CD4-positive, alpha-beta T cell treated with Interleukin-4 for 4 hours (primary cell): ENCODE measurements at regions not wholly inside any gene's neighbourhood (a gene's known extent, or its start where the extent isn't known, plus 50 kb on each side); places are given as distances from the start of the nearest gene placed in this dataset.
"Not testable (repeated sequence)": the region's sequence is repeated elsewhere in the genome, so short reads cannot be mapped to it uniquely, and the experiment has no call there.

Source experiments
- DNase-seq: peaks from one replicate; pipeline ENCODE4 v3.0.0-alpha.2; 2020

DNA sequence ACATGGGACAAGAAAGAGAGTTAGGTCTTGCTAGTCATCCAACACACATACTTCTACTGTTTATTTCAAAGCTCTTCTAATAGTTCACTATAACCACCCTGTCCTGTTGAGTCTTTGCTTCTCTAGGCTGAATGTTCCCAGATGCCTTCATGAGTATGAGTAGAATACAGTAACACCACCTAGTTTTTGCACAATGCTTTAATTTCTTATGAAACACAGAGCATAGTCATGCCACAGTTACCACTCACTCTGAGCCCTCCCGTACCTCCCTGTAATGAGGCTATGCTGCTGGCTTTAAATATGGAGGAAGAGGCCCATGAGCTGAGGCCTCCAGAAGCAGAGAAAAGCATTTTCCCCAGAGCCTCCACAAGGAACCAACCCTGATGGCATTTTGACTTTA is 75.0 kb upstream of the SLC1A3 start:
- DNase-seq: no peak

DNA sequence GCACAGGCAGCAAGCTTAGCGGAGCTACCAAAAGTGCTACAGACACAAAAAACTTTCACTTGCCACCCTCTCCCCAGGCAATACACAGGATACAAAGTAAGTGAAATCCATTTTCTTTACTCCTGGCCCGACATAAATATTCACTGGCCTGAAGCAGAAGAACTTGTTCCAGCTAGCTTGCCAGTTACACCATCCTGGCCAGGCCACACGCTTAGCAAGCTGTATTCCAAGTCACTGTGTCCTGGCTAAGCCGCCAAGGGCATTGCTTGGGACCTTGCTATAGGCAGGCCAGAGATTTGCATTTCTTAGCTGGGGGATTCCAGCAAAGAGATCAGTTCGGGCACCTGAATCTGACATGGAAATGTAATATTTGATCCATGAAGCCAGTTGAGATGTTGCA is 71.0 kb upstream of the SLC1A3 start:
- no peak for DNase-seq

DNA sequence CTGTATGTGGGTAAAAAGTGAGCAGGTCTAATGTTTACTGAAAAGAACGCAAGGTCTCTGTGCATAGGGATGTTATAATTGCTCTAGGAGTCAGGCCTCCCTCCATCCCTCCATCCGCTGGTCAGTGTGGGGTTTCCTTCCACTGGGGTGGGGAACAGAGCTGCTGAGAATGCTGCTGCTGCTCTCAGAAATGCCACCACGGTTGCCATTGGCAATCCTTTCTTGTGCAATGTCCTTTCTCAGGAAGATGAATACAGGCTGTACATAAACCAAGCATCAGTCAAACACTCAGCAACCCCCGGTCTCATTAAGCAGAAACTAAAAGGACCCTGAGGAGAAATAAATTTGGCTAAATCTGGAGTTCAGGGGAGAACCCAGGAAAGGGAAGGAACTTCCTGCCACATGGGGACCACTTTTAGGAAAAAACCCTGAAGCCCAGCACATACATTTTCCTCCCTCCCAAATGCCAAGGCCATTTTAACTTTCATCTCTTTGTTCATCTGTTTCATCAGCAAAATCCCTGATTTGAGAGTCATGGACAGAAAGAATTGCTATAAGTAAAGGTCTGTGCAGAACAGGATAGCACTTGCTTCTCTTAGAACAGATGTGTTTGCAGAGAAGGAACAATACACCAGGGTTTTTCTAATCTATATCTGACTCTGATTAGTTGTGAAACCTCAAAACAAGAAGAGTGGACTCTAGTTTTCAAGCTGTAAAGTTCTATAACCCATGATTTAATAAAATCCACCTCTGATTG is 70.4 kb upstream of the SLC1A3 start:
- no peak for DNase-seq

DNA sequence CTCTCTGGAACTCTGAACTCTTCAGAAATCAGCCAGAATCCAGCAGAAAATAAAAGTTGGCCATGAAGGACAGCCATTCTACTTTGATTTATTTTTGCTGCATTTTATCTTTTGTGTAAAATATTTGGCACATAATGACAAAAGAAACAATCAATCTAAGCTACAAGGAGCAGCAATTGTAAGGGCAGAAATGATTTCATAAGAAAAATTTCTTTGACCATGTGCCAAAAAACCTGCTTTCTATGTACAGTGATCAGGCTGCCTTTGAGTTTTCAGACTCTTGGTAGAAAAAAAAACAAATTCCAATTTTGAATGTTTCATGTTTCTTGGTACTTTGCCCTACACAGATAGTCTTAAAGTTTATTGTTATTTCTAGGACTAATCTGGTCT is 69.8 kb upstream of the SLC1A3 start:
- no peak for DNase-seq

DNA sequence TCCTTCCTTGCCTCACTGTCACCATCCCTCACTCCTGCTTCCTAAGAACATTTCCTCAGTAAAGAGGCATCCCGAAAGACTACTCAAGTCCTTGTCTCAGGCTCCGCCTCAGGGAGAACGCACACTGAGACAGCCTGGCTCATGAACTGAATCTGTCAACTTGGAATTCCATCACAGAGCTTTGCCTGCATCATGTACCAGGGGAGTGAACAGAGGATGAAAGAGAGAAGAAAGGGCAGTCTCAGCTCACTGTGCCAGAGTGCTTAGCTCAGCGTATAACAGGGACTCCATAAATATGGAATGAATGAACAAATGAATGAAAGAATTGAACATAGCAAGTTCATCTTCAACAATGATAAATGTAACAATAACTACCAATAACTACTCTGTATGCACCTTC is 68.7 kb upstream of the SLC1A3 start:
- DNase-seq: no peak

DNA sequence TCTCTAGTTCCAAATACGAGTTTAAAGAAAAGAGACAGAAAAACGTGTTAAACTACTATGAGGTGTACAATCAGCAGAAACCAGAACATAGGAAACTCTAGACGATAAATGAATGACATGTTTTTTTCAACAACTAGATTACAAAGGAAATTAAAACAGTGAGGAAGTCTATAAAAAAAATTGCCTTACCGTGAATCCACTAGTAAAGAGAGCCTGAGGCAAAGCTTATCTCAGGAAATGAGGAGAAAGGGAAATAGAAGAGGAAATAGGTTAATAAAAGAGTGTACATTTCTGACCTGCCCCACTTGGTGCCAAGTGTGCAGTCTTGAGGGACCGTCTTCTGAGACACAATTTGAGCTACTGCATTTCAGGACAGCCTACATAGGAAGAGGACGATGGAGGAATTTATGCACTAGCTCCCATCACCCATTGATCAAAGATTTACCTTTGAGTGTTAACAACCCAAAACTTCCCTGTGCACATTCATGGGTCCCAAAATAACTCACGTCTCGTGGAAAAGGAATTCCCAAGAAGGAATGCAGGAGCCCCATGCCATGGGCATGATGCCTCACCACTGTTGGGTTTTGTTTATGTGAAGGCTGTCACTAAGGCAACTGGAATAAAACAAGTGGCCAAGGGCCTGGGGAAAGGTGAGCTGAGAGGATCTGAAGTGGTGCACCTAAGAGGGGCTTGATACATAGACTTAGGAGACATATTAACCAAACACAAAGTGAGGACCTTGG is 53.6 kb upstream of the SLC1A3 start:
- no peak for DNase-seq

DNA sequence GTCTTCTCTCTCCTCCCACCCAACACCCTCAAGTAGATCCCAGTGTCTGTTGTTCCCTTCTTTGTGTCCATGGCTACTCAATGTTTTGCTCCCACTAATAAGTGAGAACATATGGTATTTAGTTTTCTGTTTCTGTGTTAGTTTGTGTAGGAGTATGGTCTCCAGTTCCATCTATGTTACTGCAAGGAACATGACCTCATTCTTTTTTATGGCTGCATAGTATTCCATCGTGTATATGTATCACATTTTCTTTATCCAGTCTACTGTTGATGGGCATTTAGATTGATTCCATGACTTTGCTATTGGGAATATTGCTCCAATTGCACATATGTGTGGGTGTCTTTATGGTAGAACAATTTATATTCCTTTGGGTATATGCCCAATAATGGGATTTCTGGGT is 51.4 kb upstream of the SLC1A3 start:
- not testable (repeated sequence) for DNase-seq
